OCI-M1 (cell line): ENCODE measurements at regions not wholly inside any gene's neighbourhood (a gene's known extent, or its start where the extent isn't known, plus 50 kb on each side); places are given as distances from the start of the nearest gene placed in this dataset.

Source experiments
- DNase-seq: peaks from one replicate; lab custom pipeline; 2025; lab: John Stamatoyannopoulos, UW

GRCh38 chr3:30945291-30945690, 50.8 kb upstream of the GADL1 start:
- no peak for DNase-seq

DNA sequence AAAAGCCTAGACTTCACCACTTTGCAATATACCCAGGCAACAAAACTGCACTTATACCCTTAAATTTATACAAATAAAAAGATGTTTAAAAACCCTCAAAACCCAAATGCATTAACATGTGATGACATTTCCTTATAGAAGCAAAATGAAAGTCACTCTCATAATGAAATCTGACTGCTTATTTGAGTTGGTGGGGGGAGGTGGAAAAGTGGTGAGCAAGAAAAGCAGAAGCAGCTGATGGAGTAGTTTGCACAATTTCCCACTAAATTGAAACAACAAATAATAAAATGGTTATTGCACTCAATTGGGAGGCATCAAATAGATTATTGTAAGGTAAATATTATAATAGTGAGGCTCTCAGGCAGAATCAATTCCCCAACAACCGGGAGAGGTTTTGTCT, 54.0 kb upstream of the GADL1 start:
- DNase-seq, result peak; percentile 25

GRCh38 chr3:30951826-30952225, 57.4 kb upstream of the GADL1 start:
- DNase-seq, result no peak

DNA sequence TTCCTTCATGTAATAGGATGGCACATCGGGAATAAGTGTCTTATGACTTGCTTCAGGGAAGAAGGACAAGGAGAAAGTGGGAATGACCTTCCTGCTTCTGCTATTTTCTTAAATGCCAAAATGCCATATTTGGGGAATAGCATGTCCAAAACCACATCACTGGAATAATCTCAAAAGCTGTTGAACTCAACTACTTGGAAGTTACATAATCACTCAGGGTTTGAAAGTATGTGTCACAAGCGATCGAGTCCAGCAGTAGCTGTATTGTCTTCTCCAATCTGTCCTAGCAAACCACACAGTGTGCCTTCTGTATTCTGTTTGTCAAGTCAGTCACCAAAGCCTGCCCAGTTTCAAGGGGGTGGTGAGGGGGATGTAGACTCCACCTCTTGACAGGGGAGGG, 58.3 kb upstream of the GADL1 start:
- no peak for DNase-seq

- DNase-seq, result no peak
Measured at GRCh38 chr3:30954426-30954825, 60.0 kb upstream of the GADL1 start.

- DNase-seq, result no peak
Measured at GRCh38 chr3:30962084-30962483, 67.6 kb upstream of the GADL1 start.

DNA sequence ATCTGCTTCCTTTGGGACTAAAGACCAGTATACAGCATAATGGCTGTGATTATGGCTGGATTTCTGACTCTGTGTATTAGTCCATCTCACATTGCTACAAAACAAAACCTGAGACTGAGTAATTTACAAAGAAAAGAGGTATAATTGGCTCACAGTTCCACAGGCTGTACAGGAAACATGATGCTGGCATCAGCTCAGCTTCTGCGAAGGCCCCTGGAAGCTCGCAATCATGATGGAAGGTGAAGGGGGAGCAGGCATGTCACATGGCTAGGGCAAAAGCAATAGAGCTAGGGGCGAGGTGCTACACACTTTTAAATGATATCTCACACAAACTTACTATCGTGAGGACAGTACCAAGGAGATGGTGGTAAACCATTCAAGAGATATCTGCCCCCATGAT, 68.0 kb upstream of the GADL1 start:
- DNase-seq, result no peak

- DNase-seq, result no peak
Measured at GRCh38 chr3:30963223-30963722, 68.8 kb upstream of the GADL1 start.

GRCh38 chr3:30964612-30965011, 70.2 kb upstream of the GADL1 start:
- DNase-seq, result no peak

DNA sequence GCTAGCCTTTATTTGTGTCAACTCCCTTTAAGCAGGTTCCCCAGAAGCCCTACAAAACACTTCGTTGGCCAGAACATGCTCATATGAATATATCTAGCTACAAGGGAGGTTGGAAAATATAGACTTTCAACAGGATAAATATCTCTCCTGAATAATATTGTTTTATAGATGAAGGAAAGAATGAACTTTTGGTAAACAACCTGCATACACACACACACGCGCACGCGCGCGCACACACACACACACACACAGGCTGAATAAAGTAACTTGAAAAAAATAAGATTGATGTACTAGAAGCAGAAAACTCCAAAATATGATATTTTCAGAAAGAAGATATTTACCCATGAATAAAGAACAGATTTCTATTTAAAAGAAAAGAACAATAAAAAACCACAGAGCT, 72.4 kb upstream of the GADL1 start:
- no peak for DNase-seq

DNA sequence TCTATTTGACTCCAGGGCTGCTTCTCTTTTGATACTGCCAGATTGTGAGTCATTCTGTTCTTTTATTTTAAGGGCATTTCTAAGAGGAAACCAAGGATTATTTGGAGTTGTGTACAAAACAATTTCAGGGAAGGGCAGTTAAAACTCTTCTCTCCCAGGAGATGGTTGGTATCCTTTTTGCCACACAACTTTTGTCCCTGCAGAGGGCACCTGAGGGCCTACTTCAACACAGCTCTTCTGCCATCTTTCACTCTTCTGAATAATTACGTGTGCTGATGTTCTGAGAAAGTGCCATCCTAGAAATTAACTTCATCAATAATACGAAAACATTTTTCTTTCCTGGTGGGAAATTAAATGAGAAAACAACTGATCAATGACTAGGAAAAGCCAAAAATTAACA, 75.7 kb upstream of the GADL1 start:
- DNase-seq, result no peak

DNA sequence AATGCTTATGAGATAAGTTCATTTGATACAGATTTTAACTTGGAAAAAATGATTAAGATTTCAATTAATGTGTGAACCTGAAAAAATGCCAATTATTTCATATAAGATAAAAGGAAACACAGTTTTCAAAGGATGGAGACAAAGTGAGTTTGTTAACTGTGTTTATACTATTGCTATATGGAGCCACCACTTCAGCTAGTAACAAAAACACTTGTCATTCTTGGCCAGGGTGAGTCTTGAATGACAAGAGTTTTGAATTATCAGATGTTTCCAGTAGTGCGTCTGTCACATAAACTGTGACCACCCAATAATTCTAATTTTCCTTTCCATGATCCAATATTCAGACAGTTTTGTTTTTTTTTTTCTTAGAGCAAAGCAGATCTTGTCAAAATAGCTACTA, 78.0 kb upstream of the GADL1 start:
- no peak for DNase-seq

DNA sequence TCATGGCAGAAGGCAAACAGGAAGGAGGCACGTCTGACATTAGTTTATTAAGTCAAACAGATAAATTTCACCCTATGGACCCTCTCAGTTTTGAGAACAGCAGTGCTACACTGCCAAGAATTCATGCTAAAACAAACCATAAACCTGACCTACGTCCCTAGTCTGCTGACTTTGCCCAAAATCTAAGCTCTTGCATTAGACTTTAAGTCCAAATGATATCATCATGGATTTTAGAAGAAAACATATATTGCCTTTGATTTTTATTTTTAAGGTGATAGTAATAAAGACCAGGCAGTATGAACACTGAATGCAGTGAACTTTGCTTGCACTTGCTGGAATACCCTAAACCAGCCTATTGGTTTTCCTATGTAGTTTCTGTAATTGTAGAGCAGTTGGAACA, 79.6 kb upstream of the GADL1 start:
- DNase-seq, result no peak

GRCh38 chr3:30977592-30977991, 83.1 kb upstream of the GADL1 start:
- DNase-seq, result no peak

DNA sequence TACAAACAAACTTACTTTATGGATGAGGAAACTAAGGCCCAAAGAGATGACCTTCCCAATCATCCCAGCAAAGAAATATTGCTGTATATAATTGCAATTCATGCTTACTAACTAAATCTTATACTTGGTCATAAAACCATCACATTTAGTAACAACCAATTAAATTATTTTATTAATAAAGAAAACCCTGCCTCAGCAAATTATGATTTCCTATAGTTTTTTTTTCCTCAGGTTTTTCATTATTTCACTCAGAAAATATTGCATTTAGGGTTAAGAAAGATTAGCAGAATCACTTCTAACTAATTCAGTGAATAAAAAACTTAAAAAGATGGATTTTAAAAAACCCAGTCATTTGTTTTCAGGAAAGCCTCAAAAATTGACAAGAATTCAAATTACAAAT, 86.5 kb upstream of the GADL1 start:
- DNase-seq, result no peak

- no peak for DNase-seq
Measured at GRCh38 chr3:30982416-30983075, 88.1 kb upstream of the GADL1 start.

GRCh38 chr3:30984855-30985749, 90.6 kb upstream of the GADL1 start:
- DNase-seq, result peak; percentile 42

GRCh38 chr3:30986551-30986950, 92.1 kb upstream of the GADL1 start:
- no peak for DNase-seq

DNA sequence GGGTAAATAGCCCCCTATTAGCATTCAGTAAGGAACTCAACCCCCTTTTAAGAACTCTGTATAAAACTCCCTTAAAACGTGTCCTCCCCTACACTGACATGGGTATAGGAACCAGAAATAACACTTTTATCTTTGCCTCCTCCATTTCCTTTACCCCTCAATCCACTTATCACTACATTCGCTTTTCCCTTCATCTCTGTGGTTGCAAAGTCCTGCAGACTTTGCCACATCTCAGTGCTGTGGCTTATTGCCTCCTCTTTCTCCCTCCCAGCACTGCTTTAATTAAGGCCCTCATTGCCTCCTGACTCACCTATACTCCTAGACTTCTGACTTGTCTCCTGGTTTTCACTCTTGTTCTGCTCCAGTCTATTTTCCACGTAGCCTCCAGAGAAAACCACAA, 94.3 kb upstream of the GADL1 start:
- DNase-seq, result peak; percentile 1

DNA sequence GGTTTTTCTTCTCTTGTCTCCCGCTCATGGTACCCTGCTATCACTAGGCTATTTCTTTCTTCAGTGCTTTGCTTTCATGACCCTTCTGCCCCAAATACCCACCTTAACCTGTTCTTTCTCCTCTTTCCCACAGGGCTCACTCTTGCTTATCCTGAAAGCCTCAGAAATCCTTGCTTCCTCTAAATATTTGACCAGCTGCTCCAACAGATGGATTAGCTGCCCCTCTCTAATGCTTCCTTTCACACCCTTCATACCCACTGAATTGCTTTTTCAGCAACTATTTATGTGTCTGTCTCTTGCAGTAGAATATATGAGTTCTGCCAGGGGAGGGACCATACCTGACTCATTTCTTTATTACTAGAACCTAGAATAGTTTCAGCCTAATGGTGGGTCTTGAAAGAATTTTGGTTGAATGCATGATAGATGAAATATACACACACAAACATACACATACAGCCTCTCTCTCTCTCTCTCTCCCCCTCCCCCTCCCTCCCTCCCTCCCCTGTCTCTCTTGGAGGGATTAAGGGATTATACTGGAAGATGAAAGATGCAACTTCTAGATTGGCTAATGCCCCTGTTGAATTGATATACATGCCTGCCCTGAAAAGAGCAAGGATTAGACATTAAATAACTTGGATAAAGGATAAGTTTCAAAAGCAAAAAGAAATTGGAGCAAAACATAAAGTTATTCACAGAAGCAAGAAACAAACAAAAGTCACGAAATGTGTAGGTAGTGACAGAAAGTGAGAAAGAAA, 95.0 kb upstream of the GADL1 start:
- no peak for DNase-seq

- DNase-seq, result no peak
Measured at GRCh38 chr3:30996467-30996866, 102.0 kb upstream of the GADL1 start.

DNA sequence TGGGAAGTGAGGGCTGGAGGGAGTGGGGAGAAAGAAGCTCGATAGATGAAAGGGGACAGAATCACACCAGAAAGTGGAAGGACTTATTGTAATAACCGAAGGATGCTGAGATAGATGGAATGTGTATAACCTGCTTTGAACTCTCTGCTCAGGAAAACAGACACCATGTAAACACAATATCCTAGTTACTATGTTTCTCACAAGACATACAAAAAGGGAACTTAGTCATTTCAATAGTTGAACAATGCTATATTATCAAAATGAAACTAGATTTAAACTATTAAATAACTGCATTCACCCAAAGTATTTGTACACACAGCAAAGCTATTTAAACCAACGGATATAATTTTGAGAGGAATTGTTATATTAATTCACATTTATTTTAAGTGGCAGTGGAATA, 108.3 kb upstream of the GADL1 start:
- DNase-seq, result no peak
